Lower leg skin (tissue), 3 donors: ENCODE measurements at regions not wholly inside any gene's neighbourhood (a gene's known extent, or its start where the extent isn't known, plus 50 kb on each side); places are given as distances from the start of the nearest gene placed in this dataset.

Experiments
- CTCF ChIP-seq, 3 donors: fragments of 450-650 bp; IDR thresholded peaks; one replicate each; pipeline ENCODE4 v1.5.1; 2016; ENCODE audit warnings: antibody characterized with exemption in 3 of 3, mild to moderate bottlenecking in 3 of 3, moderate library complexity in 2 of 3
- POLR2A ChIP-seq, 2 donors: fragments of 450-650 bp; IDR thresholded peaks; one replicate each; pipeline ENCODE4 v1.6.1; 2016 to 2017; ENCODE audit warnings: antibody characterized with exemption in 2 of 2, mild to moderate bottlenecking in 1 of 2, moderate library complexity in 1 of 2

GRCh38 chr6:134826889-134827737, 122.8 kb downstream of the ALDH8A1 start:
- TF ChIP-seq CTCF (IDR thresholded peaks at IDR 0.05), result no peak
- no peak for TF ChIP-seq POLR2A (IDR thresholded peaks at IDR 0.05)
